ENCODE measurements at regions not wholly inside any gene's neighbourhood (a gene's known extent, or its start where the extent isn't known, plus 50 kb on each side); places are given as distances from the start of the nearest gene placed in this dataset.

- no peak for TF ChIP-seq HINFP (CRISPR knock-in tag; IDR thresholded peaks at IDR 0.05; ENCODE audit: low read depth)
- no peak for TF ChIP-seq GTF2F1 (IDR thresholded peaks at IDR 0.05; ENCODE audit: low read length)
Observed at GRCh38 chr12:67068761-67069450, 200.3 kb upstream of the CAND1 start (continued).

- DNase-seq (ENCODE audit: low spot score): peak; percentile 3
- TF ChIP-seq NFYB (CRISPR knock-in tag; IDR thresholded peaks at IDR 0.05) (no peak), ZGPAT (CRISPR knock-in tag; IDR thresholded peaks at IDR 0.05) (no peak), ZNF577 (CRISPR knock-in tag; IDR thresholded peaks at IDR 0.05; ENCODE audit: borderline replicate concordance, low read depth) (no peak), HOXA5 (CRISPR knock-in tag; IDR thresholded peaks at IDR 0.05) (no peak), EP300 (IDR thresholded peaks at IDR 0.05; ENCODE audit: low read depth in 2 of 2, low read length in 2 of 2) (no peak), EP300 (CRISPR knock-in tag; IDR thresholded peaks at IDR 0.05; ENCODE audit: borderline replicate concordance) (no peak), KDM2A (CRISPR knock-in tag; IDR thresholded peaks at IDR 0.05; ENCODE audit: borderline replicate concordance, low read depth) (0 out of 2 replicates have a peak, but pooled peaks have one; percentile 11), CENPBD1 (CRISPR knock-in tag; IDR thresholded peaks at IDR 0.05; ENCODE audit: borderline replicate concordance, low read depth) (no peak), XRCC5 (optimal IDR thresholded peaks at IDR 0.05; ENCODE audit: low read length) (peak; percentile 14), GPBP1L1 (CRISPR knock-in tag; IDR thresholded peaks at IDR 0.05) (no peak), ZFP90 (CRISPR knock-in tag; IDR thresholded peaks at IDR 0.05; ENCODE audit: borderline replicate concordance) (no peak), ZNF235 (CRISPR knock-in tag; IDR thresholded peaks at IDR 0.05; ENCODE audit: borderline replicate concordance) (no peak)
Observed at GRCh38 chr12:67069451-67070306, 199.5 kb upstream of the CAND1 start.

More at GRCh38 chr12:67069451-67070306, 199.5 kb upstream of the CAND1 start:
- BruUV-seq (replicated peaks): no TSS peak
- Histone ChIP-seq H3K27ac (ENCODE audit: extremely low read length, insufficient read depth, low read length) (no peak overlapping the region), H4K20me1 (ENCODE audit: insufficient read depth, low read length) (no peaks in the 10 kb centered on the region), H2AFZ (ENCODE audit: low read length) (no peak overlapping the region), H3K4me3 (replicated peaks in 1 of 3; ENCODE audit: insufficient read depth in 1 of 3, low read depth in 2 of 3, low read length in 3 of 3) (peak overlapping the region; percentile 34 to 69 (median 46); a peak in 4 of 6 replicates), H3K4me1 (ENCODE audit: insufficient read depth, low read length) (peaks cover 6% of the 10 kb centered on the region; the same call in 1 of the 2 replicates), H3K9ac (ENCODE audit: insufficient read depth, low read depth, low read length) (no peak overlapping the region), H3K4me2 (ENCODE audit: low read depth, low read length) (peak overlapping the region; percentile 52), H3K36me3 (replicated peaks in 1 of 2; ENCODE audit: control insufficient read depth in 1 of 2, insufficient read depth in 2 of 2, low read length in 2 of 2) (no peaks in the 10 kb centered on the region), H3K9me3 (ENCODE audit: low read length) (no peaks in the 10 kb centered on the region), H3K79me2 (ENCODE audit: insufficient read depth, low read length) (no peaks in the 10 kb centered on the region), H3K27me3 (ENCODE audit: control insufficient read depth in 1 of 2, insufficient read depth in 2 of 2, low read length in 2 of 2) (peaks cover 4 to 35% of the 10 kb centered on the region in 2 experiments; a peak in 4 of 5 replicates)
- in situ Hi-C loops (cut with HindIII; ENCODE audit: extremely low pct_ligation_motif_present, low pct_unique_long_range_greater_than_20kb): no loop called here
- POLR2A ChIA-PET: no interaction called here
- CTCF ChIA-PET (ENCODE audit: low intra/inter-chr PET ratio, low total read pairs): no interaction called here
- no peak for FAIRE-seq
- ATAC-seq: peak; percentile 82
- intact Hi-C loops (cut with micrococcal nuclease; ENCODE audit: unreplicated experiment): no loop called here
- WGBS (ENCODE audit: low lambda C conversion rate): 6% methylated on average over 13 of the region's 68 CpGs

Measured in HepG2 (cell line).